ENCODE measurements at regions not wholly inside any gene's neighbourhood (a gene's known extent, or its start where the extent isn't known, plus 50 kb on each side); places are given as distances from the start of the nearest gene placed in this dataset.

GRCh38 chr18:60784161-60784560 lies 411.6 kb upstream of the MC4R start:
- TF ChIP-seq SOX6 (IDR thresholded peaks at IDR 0.05) = no peak
- TF ChIP-seq POLR2A (conservative IDR thresholded peaks at IDR 0.05) = no peak
- no peak for TF ChIP-seq FOXK2 (conservative IDR thresholded peaks at IDR 0.05 in 1 of 2, IDR thresholded peaks at IDR 0.05 in 1 of 2; ENCODE audit: low read depth in 2 of 2)
- TF ChIP-seq ZNF561 (CRISPR knock-in tag; conservative IDR thresholded peaks at IDR 0.05) = no peak
- no peak for TF ChIP-seq BRCA1 (IDR thresholded peaks at IDR 0.05)
- TF ChIP-seq BRCA1 (CRISPR knock-in tag; IDR thresholded peaks at IDR 0.05) = no peak
- no peak for TF ChIP-seq IRF2 (CRISPR knock-in tag; IDR thresholded peaks at IDR 0.05)
- no peak for TF ChIP-seq POLR3A (IDR thresholded peaks at IDR 0.05; ENCODE audit: borderline replicate concordance, extremely low read depth, insufficient read depth, insufficient read length)
- no peak for TF ChIP-seq CTCF (IDR thresholded peaks at IDR 0.05 in 2 of 3, conservative IDR thresholded peaks at IDR 0.05 in 1 of 3; ENCODE audit: insufficient read depth in 2 of 3, low read depth in 1 of 3, low read length in 3 of 3)
